ENCODE measurements at regions not wholly inside any gene's neighbourhood (a gene's known extent, or its start where the extent isn't known, plus 50 kb on each side); places are given as distances from the start of the nearest gene placed in this dataset.

DNA sequence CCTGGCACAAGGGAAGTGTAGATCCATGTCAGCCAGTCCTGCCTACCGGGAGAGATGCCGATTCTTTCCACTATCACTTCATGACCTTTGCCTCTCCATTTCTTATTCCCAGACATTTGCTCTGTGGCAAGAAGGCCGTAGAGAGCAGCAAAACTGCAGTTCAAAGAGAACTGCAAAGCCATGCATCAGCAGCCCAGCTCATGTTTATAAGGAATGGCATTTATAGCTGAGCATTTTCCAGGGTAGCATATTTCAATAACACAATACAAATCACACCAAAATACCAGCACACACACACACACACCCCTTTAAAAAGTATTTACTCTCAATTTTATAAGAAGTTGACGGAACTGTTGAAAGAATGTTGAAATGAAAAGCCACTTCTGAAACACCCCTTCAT, 126.7 kb upstream of the EGFLAM start:
- TF ChIP-seq POLR2A (IDR thresholded peaks at IDR 0.05; ENCODE audit: low read length) (no peak), GATA1 (IDR thresholded peaks at IDR 0.05; ENCODE audit: low read depth, low read length) (no peak)
- DNase-seq = no peak

DNA sequence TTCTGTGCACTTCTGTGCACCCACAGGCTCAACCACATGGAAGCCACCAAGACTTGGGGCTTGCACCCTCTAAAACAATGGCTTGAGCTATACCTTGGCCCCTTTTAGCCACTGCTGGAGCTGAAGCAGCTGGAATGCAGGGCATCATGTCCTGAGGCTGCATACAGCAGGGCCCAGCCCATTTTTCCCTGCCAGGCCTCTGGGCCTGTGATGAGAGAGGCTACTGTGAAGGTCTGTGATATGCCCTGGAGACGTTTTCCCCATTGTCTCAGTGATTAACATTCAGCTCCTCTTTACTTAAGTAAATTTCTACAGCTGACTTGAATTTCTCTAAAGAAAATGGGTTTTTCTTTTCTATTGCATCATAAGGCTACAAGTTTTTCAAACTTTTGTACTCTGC, 134.0 kb upstream of the EGFLAM start:
- TF ChIP-seq GATA1 (IDR thresholded peaks at IDR 0.05; ENCODE audit: low read depth, low read length) = no peak
- TF ChIP-seq POLR2A (IDR thresholded peaks at IDR 0.05; ENCODE audit: low read length) = no peak
- DNase-seq = no peak

DNA sequence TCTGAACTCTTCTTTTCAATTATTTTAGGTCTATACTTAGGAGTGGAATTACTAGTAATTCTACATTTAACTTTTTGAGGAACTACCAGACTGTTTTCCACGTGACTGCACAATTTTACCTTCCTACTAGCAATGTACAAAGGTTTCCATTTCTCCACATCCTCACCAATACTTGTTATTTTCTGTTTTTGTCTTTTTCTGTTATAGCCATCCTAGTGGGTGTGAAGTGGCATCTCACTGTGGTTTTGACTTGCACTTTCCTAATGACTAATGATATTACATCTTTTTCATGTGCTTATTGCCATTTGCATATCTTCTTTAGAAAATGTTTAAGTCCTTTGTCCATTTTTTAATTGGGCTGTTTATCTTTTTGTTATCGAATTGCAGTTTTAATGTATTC, 136.9 kb upstream of the EGFLAM start:
- TF ChIP-seq POLR2A (IDR thresholded peaks at IDR 0.05; ENCODE audit: low read length) = no peak
- TF ChIP-seq GATA1 (IDR thresholded peaks at IDR 0.05; ENCODE audit: low read depth, low read length) = no peak
- no peak for DNase-seq

DNA sequence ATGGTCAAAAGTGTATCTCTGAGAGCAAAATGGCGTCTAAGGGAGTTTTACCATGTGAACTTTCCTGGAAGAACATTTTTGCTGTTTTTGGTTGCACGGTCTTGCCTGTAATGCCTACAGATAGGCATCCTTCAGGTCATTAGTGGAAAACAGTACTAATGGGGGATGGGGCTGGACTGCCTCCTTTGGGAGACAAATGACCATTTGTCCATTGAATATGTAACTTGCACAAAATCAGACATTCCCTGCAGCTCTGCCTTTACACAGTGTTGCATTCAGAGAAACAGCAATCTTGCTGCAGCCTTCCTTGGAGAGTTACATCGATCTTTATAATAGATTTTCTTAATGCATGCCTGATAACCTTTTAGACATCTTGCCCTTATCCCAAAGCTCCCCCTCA, 138.5 kb upstream of the EGFLAM start:
- TF ChIP-seq POLR2A (IDR thresholded peaks at IDR 0.05; ENCODE audit: low read length) (no peak), GATA1 (IDR thresholded peaks at IDR 0.05; ENCODE audit: low read depth, low read length) (no peak)
- DNase-seq = no peak

DNA sequence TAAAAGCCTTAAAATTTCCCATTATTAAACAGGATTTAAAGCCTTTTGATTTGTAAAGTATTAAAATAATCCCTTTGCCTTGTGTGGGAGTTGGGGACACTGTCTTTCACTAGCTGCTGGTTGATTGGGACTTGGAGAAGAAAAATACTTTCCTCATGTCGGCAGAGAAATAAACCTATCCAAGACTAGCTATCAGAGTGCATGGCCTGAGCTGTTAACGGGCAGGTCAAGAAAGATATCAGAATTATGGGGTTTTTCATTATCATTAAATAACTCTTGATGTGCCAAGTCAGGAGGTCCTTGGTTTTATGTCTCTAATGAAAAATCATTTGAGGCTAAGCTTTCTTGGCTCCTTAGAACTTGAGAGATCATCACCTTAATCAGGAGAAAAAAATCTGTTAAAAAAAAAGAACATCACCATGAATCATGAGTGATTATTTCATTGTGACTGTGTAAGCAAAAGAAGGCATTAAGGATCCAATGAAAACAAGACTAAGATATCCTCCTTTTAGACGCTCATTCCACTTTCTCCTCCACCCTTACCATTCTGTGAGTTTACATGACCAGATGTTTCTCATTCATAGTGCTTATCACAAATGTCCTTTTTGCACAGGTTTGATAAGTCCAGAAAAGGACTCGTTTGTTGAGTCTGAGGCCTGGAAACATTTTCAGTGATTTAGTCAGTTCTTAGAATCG, 140.4 kb upstream of the EGFLAM start:
- no peak for DNase-seq
- TF ChIP-seq GATA1 (IDR thresholded peaks at IDR 0.05; ENCODE audit: low read depth, low read length) = no peak
- TF ChIP-seq POLR2A (IDR thresholded peaks at IDR 0.05; ENCODE audit: low read length) = no peak

DNA sequence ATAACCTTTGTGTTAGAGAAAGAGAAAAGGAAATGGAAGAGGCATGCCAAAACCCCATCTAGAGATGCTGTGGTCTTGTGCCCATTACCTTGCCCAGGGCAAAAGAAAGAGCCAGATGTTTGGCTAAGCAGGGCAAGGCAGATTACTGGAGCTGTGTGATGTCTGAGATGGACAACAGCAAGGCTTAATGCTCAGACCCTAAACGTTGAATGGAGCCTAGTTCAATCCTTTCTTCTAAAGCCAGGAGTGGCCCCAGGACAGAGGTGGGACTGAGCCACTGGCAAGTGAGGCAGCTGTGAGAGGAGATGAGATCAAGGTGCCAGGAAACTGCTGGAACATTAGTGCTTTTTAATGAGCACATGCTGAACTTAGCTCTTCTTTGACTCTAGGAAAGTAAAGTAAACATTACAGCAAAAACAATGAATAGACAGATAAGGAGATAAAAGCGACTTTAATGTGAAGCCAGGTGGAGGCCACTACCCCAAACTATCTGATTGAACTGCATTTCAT, 143.0 kb upstream of the EGFLAM start:
- no peak for DNase-seq
- TF ChIP-seq GATA1 (IDR thresholded peaks at IDR 0.05; ENCODE audit: low read depth, low read length) (no peak), POLR2A (IDR thresholded peaks at IDR 0.05; ENCODE audit: low read length) (no peak)

DNA sequence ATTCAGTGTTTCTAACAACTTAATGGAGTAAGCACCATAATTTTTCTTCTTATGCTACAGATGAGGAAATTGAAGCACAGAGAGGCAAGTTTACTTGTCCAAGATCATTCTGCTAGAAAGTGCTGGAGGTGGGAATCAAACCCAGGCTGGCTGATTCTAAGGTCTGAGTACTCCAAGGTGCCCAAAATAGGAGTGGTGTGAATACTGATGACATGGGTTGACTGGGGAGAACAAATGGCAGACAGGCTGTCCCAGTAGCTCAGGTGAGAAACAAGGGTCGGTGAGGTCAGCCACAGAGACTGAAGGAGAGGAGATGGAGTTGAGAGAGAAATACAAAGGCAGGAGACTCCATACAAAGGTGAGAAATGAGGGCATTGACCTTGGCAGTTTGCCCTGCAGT, 144.5 kb upstream of the EGFLAM start:
- DNase-seq = no peak
- no peak for TF ChIP-seq POLR2A (IDR thresholded peaks at IDR 0.05; ENCODE audit: low read length)
- no peak for TF ChIP-seq GATA1 (IDR thresholded peaks at IDR 0.05; ENCODE audit: low read depth, low read length)

DNA sequence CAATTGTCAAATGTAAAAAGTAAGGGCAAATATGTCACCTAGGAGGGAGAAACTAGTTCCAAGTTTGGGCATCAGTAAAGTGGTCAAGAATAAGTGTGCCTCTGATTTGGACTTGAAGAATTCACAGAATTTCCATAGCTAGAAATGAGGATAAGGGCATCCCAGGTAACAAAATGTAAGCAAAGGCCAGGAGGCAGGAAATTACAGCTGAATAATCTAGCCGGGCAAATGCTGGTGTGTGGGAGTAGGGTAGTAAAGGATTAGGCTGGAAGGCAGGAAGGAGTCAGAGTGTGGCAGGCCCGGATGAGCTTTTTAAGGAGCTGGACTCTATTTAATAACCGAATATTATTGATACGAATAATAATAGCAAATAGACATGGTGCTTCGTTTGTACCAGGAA, 144.9 kb upstream of the EGFLAM start:
- TF ChIP-seq GATA1 (IDR thresholded peaks at IDR 0.05; ENCODE audit: low read depth, low read length) = no peak
- TF ChIP-seq POLR2A (IDR thresholded peaks at IDR 0.05; ENCODE audit: low read length) = no peak
- no peak for DNase-seq

DNA sequence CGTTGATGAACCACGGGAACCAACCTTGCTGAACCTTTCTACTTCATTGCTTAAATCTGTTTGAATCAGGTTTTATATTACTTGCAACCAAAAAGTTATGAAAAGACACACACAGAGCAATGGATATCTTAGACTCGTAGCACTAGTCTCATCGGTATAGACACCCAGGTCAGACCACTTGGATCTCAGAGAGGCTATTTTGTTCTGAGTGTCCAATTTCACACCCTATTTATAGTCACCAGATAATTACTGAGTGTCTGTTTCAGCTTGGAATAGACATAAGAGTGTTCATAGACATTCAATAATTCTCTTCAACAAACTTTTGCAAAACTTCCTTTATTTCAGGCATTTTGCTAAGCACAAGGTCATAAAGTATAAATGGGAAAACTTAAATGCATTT, 145.4 kb upstream of the EGFLAM start:
- no peak for DNase-seq
- TF ChIP-seq GATA1 (IDR thresholded peaks at IDR 0.05; ENCODE audit: low read depth, low read length) = no peak
- no peak for TF ChIP-seq POLR2A (IDR thresholded peaks at IDR 0.05; ENCODE audit: low read length)

DNA sequence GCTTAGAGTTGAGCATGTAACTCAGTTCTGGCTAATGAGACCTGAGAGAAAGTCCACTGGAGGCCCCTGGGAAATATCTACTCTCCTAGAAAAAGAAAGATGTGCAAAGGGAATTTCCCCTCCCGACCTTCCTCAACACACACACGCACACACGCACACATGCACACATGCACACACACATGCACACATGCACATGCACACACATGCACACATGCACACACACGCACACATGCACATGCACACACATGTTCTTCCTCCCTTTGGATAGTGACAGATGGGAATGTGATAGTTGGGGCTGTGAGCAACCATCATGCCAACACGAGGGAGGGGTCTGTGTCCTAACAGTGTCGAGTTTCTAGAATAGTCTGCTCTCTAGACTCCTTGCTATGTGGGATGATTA, 148.2 kb upstream of the EGFLAM start:
- no peak for TF ChIP-seq POLR2A (IDR thresholded peaks at IDR 0.05; ENCODE audit: low read length)
- no peak for TF ChIP-seq GATA1 (IDR thresholded peaks at IDR 0.05; ENCODE audit: low read depth, low read length)
- no peak for DNase-seq

DNA sequence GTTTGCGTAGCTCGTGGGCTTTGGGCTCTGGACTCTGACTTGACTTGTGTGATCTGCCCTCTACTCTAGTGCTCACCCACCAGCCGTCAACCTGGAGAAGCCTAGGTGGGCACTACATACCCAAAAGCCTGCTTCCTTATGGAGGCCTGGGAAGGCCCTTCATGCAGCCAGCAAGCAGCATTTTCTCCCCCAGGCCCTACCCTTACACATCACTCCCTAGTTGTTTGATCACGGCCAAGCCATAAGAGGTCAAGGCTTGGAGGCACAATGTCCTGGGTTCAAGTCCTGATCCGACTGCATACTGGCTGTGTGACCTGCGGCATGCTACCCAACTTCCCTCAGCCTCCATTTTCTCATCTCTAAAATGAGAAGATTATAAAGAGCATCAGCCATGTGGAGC, 151.3 kb upstream of the EGFLAM start:
- DNase-seq = no peak
- TF ChIP-seq GATA1 (IDR thresholded peaks at IDR 0.05; ENCODE audit: low read depth, low read length) = no peak
- no peak for TF ChIP-seq POLR2A (IDR thresholded peaks at IDR 0.05; ENCODE audit: low read length)

DNA sequence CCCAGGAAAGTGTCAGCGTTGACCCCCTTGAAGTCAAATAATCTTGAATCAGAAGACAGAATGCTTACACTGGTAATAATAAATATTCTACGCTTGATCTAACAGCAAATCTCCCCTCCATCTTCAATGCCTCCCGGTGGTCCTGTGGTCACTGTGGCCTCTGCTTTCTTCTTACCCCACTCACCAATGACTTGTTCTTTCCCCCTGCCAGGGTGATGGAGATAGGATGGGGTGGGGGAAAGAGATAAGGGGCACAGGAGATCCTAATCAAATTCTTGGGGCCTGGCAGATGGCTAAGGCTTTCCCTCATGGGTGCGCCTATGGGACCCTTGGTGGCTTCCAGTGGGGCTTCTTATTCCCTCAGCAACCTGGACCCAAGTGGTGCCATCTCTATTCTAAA, 152.6 kb upstream of the EGFLAM start:
- TF ChIP-seq POLR2A (IDR thresholded peaks at IDR 0.05; ENCODE audit: low read length) = no peak
- TF ChIP-seq GATA1 (IDR thresholded peaks at IDR 0.05; ENCODE audit: low read depth, low read length) = no peak
- DNase-seq = no peak

DNA sequence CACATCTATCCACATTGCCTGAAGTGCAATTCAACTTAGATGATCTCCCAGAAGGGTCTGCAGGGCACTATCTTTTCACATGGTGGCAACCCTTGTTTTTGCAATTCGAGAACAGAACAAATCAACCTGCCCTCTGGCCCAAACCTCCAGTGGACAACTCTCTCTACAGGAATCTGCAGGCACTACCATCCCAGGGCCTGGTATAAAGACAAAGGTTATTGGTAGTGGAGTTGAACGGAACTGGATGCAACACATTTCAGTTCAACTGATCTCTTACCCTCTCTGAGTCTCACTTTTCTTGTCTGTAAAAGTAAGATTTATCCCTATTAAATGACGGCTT, 153.2 kb upstream of the EGFLAM start:
- DNase-seq = no peak
- TF ChIP-seq POLR2A (IDR thresholded peaks at IDR 0.05; ENCODE audit: low read length) = no peak

DNA sequence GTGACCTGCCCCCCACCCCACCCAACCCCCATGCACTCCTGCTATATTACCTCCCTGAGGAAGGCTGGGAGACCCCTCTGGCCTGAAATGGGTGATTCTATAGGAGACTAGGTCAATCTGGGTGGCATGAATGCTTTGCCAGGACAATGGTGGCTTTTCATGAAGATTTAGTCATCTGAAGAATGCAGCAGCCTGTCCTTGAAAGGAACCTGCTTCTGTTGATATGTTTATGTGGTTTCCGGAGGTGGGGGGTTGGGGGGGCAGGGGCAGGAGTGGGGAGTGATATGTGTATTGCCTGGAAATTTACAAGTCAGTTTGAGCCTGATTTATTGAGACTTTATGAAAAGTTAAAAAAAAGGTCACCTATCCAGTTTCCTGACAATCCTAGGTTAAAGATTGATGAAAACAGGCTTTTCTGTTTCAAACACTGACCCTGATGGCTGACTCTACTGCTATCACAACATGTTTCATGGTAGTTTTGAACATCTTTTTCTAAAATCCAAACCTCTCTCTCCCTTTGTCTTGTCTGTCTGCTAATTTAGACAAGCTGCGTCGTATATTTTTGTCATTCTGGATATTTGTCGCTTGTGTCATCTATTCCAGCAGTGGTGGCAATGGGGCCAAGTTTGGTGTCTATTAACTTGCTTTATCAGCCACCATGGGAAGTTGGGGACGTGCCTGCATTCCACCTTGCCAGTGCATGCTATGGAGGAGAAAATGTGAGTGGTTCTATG, 153.7 kb upstream of the EGFLAM start:
- TF ChIP-seq GATA1 (IDR thresholded peaks at IDR 0.05; ENCODE audit: low read depth, low read length) (no peak), POLR2A (IDR thresholded peaks at IDR 0.05; ENCODE audit: low read length) (no peak)
- DNase-seq = no peak

DNA sequence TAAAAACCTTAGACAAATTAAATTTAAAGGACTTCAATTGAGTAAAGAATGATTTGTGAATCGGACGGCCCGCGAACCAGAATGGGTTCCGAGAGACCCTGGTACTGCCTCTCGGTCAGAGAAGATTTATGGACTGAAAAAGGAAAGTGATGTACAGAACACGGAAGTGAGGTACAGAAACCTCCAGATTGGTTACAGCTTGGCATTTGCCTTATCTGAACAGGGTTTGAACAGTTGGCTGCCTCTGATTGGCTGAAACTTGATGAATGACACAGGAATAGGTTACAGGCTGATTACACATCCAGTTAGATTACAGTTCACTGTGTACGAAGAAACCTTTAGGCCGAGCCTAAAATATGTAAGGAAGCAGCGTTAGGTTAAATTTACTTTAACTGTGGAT, 156.5 kb upstream of the EGFLAM start:
- no peak for DNase-seq
- no peak for TF ChIP-seq POLR2A (IDR thresholded peaks at IDR 0.05; ENCODE audit: low read length)
- TF ChIP-seq GATA1 (IDR thresholded peaks at IDR 0.05; ENCODE audit: low read depth, low read length) = no peak

Measured in erythroblast (primary cell).